CD14-positive monocyte (primary cell): ENCODE measurements at regions not wholly inside any gene's neighbourhood (a gene's known extent, or its start where the extent isn't known, plus 50 kb on each side); places are given as distances from the start of the nearest gene placed in this dataset.
A peak's percentile ranks its signal among the peaks of the same experiment; 100 is the strongest.

ENCODE experiments used
- DNase-seq, 3 donors: peaks; one replicate each; pipeline ENCODE4 v3.0.0-alpha.2; 2011 to 2022
- H2AFZ ChIP-seq: 2 replicates; pipeline ENCODE4 v1.6.0; 2012; ENCODE audit warnings: mild to moderate bottlenecking, low read depth, low read length, inconsistent platforms; ENCODE audit not compliant: insufficient read depth, poor library complexity, severe bottlenecking
- H3K27ac ChIP-seq, 2 donors: 1 replicate in 1 of 2; 2 replicates in 1 of 2; pipeline ENCODE4 v1.5.1; 2012 to 2013; ENCODE audit warnings: low read length in 2 of 2, control low read depth in 1 of 2, inconsistent platforms in 1 of 2, low read depth in 1 of 2, mild to moderate bottlenecking in 1 of 2
- H3K27me3 ChIP-seq, 2 donors: one replicate each; pipeline versions ENCODE4 v1.6.0 to v1.6.1; 2011 to 2013; ENCODE audit warnings: low read length in 2 of 2; ENCODE audit not compliant: control insufficient read depth in 2 of 2, insufficient read depth in 2 of 2
- H3K36me3 ChIP-seq, 2 donors: replicated peaks in 1 of 2; 1 replicate in 1 of 2; 2 replicates in 1 of 2; pipeline versions ENCODE4 v1.5.1 to v1.6.1; 2012 to 2013; ENCODE audit warnings: low read length in 2 of 2, control low read depth in 1 of 2, inconsistent platforms in 1 of 2, mild to moderate bottlenecking in 1 of 2; ENCODE audit not compliant: insufficient read depth in 2 of 2, control insufficient read depth in 1 of 2
- H3K4me1 ChIP-seq, 2 donors: 1 replicate in 1 of 2; 2 replicates in 1 of 2; pipeline versions ENCODE4 v1.5.1 to v1.6.1; 2012 to 2013; ENCODE audit warnings: low read length in 2 of 2, control low read depth in 1 of 2, inconsistent platforms in 1 of 2, mild to moderate bottlenecking in 1 of 2, moderate library complexity in 1 of 2; ENCODE audit not compliant: insufficient read depth in 2 of 2, control insufficient read depth in 1 of 2
- H3K4me2 ChIP-seq: replicated peaks from 2 replicates; pipeline ENCODE3; 2012; ENCODE audit warnings: low read length, moderate library complexity, mild to moderate bottlenecking; ENCODE audit not compliant: poor library complexity, severe bottlenecking; ENCODE audit errors: extremely low read depth
- H3K4me3 ChIP-seq, 3 experiments: fragments of 200-600 bp in 1 of 3; sonication (generic) in 1 of 3; replicated peaks in 1 of 3; 1 replicate in 2 of 3; 2 replicates in 1 of 3; pipeline ENCODE4 v1.5.1; 2011 to 2013; ENCODE audit warnings: low read length in 3 of 3, mild to moderate bottlenecking in 3 of 3, control low read depth in 2 of 3, low read depth in 2 of 3, inconsistent platforms in 1 of 3, moderate library complexity in 1 of 3
- H3K79me2 ChIP-seq: 2 replicates; pipeline ENCODE4 v1.6.0; 2012; ENCODE audit warnings: mild to moderate bottlenecking, control low read depth, inconsistent platforms, low read length, moderate library complexity; ENCODE audit not compliant: insufficient read depth
- H3K9ac ChIP-seq: 2 replicates; pipeline ENCODE4 v1.6.0; 2017; ENCODE audit warnings: low read length, mild to moderate bottlenecking; ENCODE audit not compliant: insufficient read depth, poor library complexity, severe bottlenecking
- H3K9me3 ChIP-seq, 2 donors: replicated peaks in 1 of 2; 1 replicate in 1 of 2; 2 replicates in 1 of 2; pipeline versions ENCODE4 v1.5.1 to v1.6.1; 2012 to 2013; ENCODE audit warnings: low read length in 2 of 2, control low read depth in 1 of 2; ENCODE audit not compliant: control insufficient read depth in 1 of 2, insufficient read depth in 1 of 2
- H4K20me1 ChIP-seq: 2 replicates; pipeline ENCODE4 v1.6.0; 2012; ENCODE audit warnings: mild to moderate bottlenecking, low read length, control low read depth, moderate library complexity; ENCODE audit not compliant: insufficient read depth
- H3K27ac Mint-ChIP-seq, 7 donors: one replicate each; pipeline ENCODE4 v1.8.0; 2020; ENCODE audit warnings: mild to moderate bottlenecking in 7 of 7, mixed read lengths in 7 of 7, moderate library complexity in 6 of 7, inconsistent platforms in 2 of 7
- H3K27me3 Mint-ChIP-seq, 3 donors: one replicate each; pipeline ENCODE4 v1.8.0; 2021 to 2022; ENCODE audit warnings: low read depth in 3 of 3, mild to moderate bottlenecking in 3 of 3, mixed read lengths in 3 of 3, moderate library complexity in 3 of 3, inconsistent platforms in 1 of 3
- H3K36me3 Mint-ChIP-seq, 2 donors: one replicate each; pipeline ENCODE4 v1.8.0; 2020; ENCODE audit warnings: mixed read lengths in 2 of 2, inconsistent platforms in 1 of 2, mild to moderate bottlenecking in 1 of 2
- H3K4me1 Mint-ChIP-seq: one replicate; pipeline ENCODE4 v1.8.0; 2020; ENCODE audit warnings: mild to moderate bottlenecking, mixed read lengths
- H3K4me3 Mint-ChIP-seq, 2 donors: one replicate each; pipeline ENCODE4 v1.8.0; 2020; ENCODE audit warnings: mild to moderate bottlenecking in 2 of 2, mixed read lengths in 2 of 2, moderate library complexity in 1 of 2
- H3K9me3 Mint-ChIP-seq, 7 donors: one replicate each; pipeline ENCODE4 v1.8.0; 2020 to 2022; ENCODE audit warnings: mixed read lengths in 7 of 7, mild to moderate bottlenecking in 6 of 7, moderate library complexity in 6 of 7, inconsistent platforms in 2 of 7
- CTCF ChIP-seq: fragments of 200-600 bp; IDR thresholded peaks from one replicate; pipeline ENCODE4 v1.8.0; 2022; ENCODE audit warnings: antibody characterized with exemption, mild to moderate bottlenecking
- WGBS: methylation state at CpG from one replicate; pipeline ENCODE4 v1.1.5; 2013; ENCODE audit warnings: missing lambda C conversion rate; ENCODE audit not compliant: insufficient coverage; 5-methylcytosine and 5-hydroxymethylcytosine counted together
- intact Hi-C, 2 donors: fragments of 100-400 bp; cut with micrococcal nuclease; formaldehyde crosslinking; loops; one replicate each; pipeline versions ENCODE4 v1.15.0 to v1.15.1; 2023

- Histone ChIP-seq H3K27ac (no peak overlapping the region), H3K79me2 (no peaks in the 10 kb centered on the region), H3K9ac (no peak overlapping the region), H3K36me3 (no peaks in the 10 kb centered on the region), H3K4me1 (no peaks in the 10 kb centered on the region), H3K27me3 (no peaks in the 10 kb centered on the region), H3K4me3 (no peak overlapping the region), H3K9me3 (no peaks in the 10 kb centered on the region), H3K4me2 (no peak overlapping the region), H4K20me1 (no peaks in the 10 kb centered on the region), H2AFZ (no peak overlapping the region)
- no peak overlapping the region for H3K4me3 Mint-ChIP-seq
- peaks cover 4 to 5% (median 4%) of the 10 kb centered on the region in 3 donors for H3K27me3 Mint-ChIP-seq
- H3K9me3 Mint-ChIP-seq: peaks cover 0 to 2% (median 0%) of the 10 kb centered on the region in 7 donors
- H3K36me3 Mint-ChIP-seq: no peaks in the 10 kb centered on the region
- peaks cover 2% of the 10 kb centered on the region for H3K4me1 Mint-ChIP-seq
- DNase-seq: no peak
- no peak for TF ChIP-seq CTCF
- intact Hi-C loops: no loop called here
- no CpG with 5 or more reads among the region's 2 CpGs for WGBS
- H3K27ac Mint-ChIP-seq: no peak overlapping the region
Observed at GRCh38 chr3:182737825-182738224, 55.5 kb upstream of the ATP11B start.

DNA sequence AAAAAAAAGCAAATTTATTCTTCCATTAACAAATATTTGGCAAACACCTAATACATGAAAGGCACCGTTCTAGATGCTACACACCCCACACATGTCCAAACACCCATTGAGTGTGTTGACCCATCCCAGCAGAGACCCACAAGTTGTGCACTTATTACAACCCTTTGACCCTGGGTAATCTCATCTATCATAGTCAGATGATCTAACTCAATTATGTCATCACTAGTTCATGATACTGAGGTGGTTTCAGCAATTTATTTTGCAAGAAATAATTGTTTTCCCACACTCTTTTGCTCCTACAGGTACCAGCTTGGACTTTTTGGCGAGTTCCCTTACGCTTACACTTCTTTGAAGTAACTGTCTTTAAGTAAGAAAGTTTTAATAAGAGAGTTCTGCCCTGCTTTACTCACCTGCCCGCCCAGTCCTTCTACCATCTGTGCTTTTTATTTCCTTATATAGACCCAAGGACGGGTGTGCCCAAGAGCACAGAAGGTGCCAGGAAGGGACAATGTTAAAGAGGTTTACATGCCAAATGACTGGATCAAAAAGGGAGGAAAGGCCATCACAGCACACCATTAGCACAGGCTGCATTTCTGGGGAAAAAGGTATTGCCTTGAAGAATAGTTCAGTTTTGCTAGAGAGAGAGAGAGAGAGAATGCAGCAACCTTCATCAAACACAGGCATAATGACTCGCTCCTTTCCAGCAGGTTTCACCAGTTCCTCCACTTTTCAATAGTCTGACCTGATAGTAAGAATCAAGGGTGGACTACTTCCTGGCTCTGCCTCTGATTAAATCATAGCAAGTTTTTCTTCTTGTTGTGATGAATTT lies 54.5 kb upstream of the ATP11B start:
- H3K27me3 Mint-ChIP-seq: peaks cover 4 to 6% (median 5%) of the 10 kb centered on the region in 3 donors
- H2AFZ ChIP-seq: no peak overlapping the region
- H3K9me3 Mint-ChIP-seq: peaks cover 0 to 2% (median 0%) of the 10 kb centered on the region in 7 donors
- no peaks in the 10 kb centered on the region for H3K9me3 ChIP-seq
- H3K4me3 ChIP-seq: no peak overlapping the region
- TF ChIP-seq CTCF: no peak
- H3K27ac Mint-ChIP-seq: peak overlapping the region in 1 of 7 donors; percentile 44
- H3K27ac ChIP-seq: no peak overlapping the region
- 86% methylated on average over 2 of the region's 6 CpGs for WGBS
- H3K9ac ChIP-seq: no peak overlapping the region
- no peak for DNase-seq
- no peak overlapping the region for H3K4me3 Mint-ChIP-seq
- H4K20me1 ChIP-seq: no peaks in the 10 kb centered on the region
- no peaks in the 10 kb centered on the region for H3K36me3 ChIP-seq
- no peak overlapping the region for H3K4me2 ChIP-seq
- no peaks in the 10 kb centered on the region for H3K27me3 ChIP-seq
- intact Hi-C loops: no loop called here
- no peaks in the 10 kb centered on the region for H3K36me3 Mint-ChIP-seq
- H3K79me2 ChIP-seq: no peaks in the 10 kb centered on the region
- no peaks in the 10 kb centered on the region for H3K4me1 ChIP-seq
- H3K4me1 Mint-ChIP-seq: peaks cover 2% of the 10 kb centered on the region
